HG02884 (cell line): ENCODE measurements at regions not wholly inside any gene's neighbourhood (a gene's known extent, or its start where the extent isn't known, plus 50 kb on each side); places are given as distances from the start of the nearest gene placed in this dataset.
"Not testable (repeated sequence)": the region's sequence is repeated elsewhere in the genome, so short reads cannot be mapped to it uniquely, and the experiment has no call there.

Experiments used
- ATAC-seq: cut with Tn5 transposase; IDR thresholded peaks from one replicate; pipeline ENCODE4 v1.9.1; 2021; ENCODE audit warnings: mild to moderate bottlenecking, moderate library complexity; ENCODE audit not compliant: unreplicated experiment

DNA sequence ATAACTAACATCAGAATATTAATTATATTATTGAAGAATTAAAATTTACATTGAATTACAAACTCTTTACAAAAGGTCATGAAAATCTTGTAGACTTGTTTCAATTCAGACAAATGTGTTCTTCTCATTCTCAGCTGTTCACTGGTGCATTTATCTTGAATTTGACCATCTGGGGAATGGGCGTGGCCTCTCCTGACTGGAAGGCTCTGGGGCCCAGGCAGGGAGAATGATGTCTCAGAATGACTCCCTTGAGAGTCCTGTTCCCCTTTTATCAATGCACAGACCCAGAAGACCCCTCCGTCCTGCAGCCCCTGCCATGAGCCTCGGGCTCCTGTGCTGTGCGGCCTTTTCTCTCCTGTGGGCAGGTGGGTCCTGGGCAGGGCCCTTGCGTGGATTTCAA, 242.2 kb upstream of the PRSS1 start:
- not testable (repeated sequence) for ATAC-seq

DNA sequence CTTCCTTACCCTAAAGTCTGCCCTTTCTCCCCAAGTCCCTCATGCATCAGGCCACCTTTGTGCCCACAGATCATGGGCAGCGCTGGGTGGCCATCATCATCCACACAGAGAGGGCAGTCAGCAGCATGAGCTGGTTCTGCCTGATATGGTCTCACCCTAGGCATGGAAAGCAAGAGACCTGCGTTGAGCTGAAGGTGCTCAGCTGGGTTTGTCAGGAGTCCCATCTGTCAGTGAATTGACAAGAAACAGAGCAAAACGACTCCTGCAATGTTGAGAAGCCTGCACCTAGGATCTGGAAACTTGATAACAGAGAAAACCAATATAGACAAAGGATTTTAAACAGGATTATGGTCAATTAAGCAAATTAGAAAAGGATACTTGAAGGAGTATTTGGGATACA, 242.7 kb upstream of the PRSS1 start:
- no peak for ATAC-seq

DNA sequence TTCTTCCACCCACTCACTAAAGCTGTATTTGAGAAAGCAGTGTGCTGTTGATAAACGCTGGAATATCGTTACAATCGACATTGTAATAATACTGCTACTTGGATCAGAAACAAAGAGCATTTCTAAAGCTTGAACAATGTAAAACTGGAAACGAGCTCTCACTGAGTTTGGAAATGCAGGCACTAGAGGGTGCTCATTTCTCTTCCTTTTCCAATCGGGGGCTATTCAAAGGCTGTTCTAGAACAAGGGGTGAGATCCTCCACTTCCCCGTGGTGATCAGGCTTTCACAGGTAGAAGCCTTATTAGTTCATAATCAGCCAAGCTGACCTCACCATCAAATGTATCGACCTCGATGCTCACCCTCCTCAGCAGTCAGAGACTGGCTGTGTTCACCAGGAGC, 245.3 kb upstream of the PRSS1 start:
- ATAC-seq = not testable (repeated sequence)

DNA sequence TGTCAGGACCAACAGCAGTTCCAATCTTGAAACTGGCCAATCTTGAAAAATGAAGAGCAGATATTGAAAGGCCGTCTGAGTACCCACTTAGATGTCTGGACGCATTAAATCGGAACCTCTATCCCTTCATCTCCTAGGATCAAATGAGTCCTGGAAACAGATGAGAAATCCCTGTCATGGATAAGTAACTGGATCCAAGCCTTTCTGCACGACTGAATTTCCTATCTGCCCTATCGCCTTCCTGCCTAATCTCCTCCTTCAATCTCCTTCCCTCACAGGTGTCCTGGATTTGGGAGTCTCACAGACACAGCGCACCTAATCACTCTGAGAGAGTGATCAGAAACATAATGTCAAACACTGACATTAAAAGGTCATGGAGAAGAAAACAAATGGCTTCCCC, 245.2 kb upstream of the PRSS58 start:
- no peak for ATAC-seq

DNA sequence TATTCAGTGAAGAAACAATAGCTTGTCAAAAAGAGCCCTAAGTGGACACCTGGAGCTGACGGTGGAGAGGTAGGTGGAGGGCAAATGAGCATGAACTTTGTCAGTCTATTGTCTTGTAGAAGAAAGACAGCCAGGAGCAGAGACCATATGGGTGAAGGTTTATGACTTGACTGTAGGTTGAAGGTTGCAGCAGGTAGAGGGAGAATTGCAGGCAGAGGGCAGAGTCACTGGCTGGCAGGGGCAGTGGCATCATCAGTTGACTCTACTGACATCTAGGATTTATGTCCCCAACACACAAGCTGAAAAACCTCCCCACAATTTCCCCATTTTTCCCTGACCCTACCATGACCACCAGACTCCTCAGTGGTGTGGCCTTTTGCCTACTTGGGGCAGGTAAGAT, 243.6 kb upstream of the PRSS58 start:
- ATAC-seq = no peak

DNA sequence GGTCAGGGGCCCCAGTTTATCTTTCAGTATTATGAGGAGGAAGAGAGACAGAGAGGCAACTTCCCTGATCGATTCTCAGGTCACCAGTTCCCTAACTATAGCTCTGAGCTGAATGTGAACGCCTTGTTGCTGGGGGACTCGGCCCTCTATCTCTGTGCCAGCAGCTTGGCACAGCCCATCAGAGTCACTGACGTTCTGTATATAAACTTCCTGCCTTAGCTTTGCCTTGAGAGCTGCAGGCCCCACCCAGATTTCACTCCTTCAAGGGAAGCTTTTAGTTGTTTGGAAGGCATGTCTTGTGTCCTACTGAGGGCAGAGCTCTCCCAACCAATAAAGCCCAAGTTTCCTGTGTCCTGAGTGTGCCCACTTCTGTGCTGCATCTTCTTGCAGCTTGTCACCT, 242.5 kb upstream of the PRSS58 start:
- ATAC-seq = no peak

DNA sequence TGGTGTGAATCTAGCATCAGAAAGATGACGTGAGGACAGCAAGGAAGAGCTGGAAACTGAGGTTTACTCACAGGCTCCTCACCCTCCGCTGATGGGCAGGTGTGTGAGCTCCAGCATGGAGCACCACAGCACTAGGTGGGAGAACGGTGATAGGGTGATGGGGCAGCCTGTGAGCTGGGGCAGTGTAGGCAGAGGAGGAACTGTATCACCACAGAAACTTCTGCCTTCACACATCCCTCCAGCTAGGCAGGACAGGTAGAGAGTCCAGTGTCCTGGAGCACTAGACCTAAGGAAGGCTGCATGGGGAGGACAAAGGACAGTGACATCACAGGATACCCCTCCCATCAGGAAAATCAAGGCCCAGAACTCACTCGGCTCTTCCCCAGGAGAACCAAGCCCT, 241.8 kb upstream of the PRSS58 start:
- ATAC-seq = no peak

DNA sequence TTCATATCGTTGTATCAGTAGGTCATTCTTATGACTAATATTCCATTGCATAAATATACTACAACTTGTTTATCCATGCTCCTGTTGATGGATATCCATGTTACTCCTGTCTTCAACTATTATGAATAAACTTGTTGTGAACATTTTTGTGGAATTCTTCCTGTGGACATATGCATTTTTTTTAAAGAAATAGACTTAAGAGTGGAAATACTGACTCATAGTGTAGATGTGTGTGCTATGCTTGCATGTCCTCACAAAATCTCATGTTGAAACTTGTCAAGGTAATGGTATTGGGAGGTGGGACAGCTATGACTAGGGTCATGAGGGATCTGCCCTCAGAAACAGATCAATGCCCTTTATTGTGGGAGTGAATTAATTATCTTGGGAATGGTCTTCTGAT, 240.5 kb upstream of the PRSS58 start:
- no peak for ATAC-seq

DNA sequence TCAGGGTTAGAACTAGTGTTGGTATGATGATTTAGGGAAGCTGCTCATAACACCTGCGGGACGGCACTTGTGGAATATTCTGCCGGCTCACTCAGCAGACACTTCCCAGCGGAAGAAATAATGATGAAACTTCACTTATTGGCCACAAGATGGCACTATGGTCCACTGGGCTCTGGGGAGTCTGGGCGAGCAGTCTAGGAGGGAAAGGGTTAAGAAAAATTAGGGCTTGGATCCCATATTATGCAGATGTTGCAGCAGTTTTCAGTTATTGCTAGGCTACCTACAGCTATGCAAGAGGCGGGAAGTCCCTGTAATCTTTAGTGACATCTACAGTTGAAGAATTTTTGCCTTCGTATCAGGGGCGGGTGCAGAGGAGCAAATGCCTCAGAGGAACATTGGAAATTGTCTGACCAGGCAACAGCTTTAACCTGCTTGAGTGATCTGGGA, 238.7 kb upstream of the PRSS58 start:
- ATAC-seq = peak; percentile 64

DNA sequence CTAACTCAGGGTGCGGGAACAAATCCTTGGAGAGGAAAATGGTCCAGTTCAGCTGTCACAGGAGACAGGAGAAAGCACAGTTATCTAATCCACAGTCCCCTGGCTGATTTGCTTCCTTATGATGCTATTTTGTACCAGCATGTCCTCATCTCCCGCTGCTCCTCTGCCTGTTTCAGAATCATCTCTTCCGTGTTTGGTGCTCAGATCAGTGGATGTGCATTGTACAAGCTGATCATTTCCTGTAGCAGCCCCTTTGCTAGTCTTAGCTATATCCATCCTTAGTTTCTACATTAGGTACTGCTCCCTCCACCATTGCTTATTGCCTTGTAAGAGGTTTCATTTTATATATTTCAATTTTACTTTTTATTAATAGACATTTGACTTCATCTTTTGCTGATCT, 238.0 kb upstream of the PRSS58 start:
- not testable (repeated sequence) for ATAC-seq

DNA sequence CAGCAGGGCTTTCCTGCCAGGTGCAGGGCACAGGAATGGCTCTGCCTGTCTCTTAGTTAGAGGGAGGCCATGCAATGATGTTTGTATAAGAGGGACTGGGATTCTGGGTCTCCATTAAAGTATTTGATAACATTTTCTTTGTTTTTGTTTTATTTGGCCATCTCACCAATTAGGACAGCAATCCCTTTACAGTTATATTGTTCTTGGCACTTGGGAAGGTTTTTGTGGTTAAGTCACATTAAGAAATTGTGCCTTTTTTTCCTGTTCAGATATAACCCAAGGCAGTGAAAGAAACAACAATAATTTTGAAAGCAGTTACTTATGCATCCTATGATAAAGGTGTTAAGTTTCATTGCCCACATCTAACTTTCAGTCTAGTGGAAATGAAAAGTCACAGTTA, 237.4 kb upstream of the PRSS58 start:
- not testable (repeated sequence) for ATAC-seq

DNA sequence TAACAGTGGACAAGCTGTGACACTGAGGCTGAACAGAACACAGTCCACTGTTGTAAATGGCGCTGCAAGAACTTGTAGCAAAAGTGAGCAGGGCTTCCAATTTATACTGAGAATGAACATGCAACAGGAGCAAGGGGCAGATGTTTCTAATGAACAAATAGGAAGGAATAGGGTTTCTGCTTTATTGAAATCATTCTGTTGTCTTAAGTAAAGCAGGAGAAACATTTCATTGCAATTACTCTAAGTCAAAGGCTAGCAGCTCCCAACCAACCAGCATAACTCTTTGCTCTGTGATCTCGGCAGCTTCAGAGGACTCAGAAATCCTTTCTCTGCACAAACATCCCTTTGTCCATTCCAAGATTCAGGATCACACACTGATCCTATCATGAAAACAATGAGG, 236.2 kb upstream of the PRSS58 start:
- no peak for ATAC-seq

DNA sequence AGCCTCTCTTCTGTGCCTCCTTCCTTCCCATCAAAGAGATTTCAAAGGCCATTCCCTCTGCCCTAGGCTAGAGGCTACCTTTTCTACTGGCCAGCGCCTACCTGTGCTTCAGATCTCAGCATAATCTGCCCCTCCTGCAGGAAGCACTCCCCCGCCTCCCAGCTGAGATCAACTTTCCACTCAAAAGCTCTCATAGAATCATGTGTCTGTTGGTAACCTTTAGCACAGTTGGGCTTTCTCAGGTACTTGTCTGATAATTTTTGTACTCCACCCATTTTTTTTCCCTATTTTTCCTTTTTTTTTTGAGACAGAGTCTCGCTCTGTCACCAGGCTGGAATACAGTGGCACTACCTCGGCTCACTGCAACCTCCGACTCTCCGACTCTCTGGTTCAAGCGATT, 231.0 kb upstream of the PRSS58 start:
- ATAC-seq = no peak

DNA sequence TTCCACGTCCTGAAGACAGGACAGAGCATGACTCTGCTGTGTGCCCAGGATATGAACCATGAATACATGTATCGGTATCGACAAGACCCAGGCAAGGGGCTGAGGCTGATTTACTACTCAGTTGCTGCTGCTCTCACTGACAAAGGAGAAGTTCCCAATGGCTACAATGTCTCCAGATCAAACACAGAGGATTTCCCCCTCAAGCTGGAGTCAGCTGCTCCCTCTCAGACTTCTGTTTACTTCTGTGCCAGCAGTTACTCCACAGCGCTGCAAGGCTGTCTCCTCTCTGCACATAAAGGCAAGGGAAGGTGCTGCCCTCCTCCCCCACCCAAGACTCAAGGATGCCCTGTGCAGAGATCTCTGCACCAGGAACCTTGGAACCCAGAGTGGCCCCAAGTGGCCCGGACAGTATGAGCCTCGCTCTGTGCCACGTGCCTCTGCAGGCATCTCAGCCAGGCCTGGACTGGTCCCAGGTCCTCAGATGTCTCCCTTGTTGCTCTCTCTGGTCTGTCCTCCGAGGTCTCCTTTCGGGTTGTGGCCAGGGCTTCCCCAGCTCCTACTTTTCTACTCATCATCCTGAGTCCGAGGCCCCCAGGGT, 230.3 kb upstream of the PRSS58 start:
- ATAC-seq = no peak

DNA sequence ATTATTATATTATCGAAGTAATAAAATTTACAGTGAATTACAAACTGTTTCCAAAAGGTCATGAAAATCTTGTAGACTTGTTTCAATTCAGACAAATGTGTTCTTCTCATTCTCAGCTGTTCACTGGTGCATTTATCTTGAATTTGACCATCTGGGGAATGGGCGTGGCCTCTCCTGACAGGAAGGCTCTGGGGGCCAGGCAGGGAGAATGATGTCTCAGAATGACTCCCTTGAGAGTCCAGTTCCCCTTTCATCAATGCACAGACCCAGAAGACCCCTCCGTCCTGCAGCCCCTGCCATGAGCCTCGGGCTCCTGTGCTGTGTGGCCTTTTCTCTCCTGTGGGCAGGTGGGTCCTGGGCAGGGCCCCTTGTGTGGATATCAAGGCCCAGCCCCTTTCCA, 229.7 kb upstream of the PRSS58 start:
- peak; percentile 47 for ATAC-seq

DNA sequence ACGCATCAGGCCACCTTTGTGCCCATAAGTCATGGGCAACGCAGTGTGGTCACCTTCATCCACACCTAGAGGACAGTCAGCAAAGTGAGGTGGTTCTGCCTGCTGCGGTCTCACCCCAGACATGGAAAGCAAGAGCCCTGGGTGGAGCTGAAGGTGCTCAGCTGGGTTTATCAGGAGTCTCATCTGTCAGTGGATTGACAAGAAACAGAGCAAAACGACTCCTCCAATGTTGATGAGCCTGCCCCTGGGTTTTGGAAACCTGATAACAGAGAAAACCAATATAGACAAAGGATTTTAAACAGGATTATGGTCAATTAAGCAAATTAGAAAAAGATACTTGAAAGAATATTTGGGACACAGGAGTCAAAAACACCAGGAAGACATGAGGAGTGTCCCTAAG, 229.3 kb upstream of the PRSS58 start:
- ATAC-seq = no peak

DNA sequence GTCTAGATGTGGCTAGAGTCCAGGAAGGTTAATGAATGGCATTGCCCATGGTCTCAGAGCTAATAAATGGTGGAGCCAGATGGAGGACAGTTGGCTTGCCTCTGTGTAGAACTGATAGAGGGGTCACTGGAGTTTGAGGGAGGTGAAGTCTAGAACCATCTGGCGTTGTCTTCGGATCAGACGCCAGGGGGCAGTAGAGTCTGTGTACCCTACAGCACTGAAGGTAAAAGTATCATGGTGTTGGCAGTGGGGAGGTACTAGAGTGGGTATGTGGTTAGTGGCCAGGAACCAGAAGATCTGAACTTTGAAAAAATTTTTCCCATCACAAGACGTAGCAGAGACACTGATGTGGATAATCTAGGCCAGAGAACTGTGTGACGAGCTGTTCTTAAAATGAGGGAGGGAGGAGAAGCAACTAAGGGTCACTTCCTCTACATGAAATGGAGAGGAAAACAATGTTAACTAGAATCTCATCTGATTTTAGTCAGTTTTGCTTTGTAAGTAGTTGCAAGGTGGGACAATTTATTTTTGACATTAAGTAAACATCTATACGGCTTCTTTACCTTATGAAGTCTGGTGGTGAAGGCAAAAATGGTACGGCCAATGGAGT, 227.9 kb upstream of the PRSS58 start:
- no peak for ATAC-seq

DNA sequence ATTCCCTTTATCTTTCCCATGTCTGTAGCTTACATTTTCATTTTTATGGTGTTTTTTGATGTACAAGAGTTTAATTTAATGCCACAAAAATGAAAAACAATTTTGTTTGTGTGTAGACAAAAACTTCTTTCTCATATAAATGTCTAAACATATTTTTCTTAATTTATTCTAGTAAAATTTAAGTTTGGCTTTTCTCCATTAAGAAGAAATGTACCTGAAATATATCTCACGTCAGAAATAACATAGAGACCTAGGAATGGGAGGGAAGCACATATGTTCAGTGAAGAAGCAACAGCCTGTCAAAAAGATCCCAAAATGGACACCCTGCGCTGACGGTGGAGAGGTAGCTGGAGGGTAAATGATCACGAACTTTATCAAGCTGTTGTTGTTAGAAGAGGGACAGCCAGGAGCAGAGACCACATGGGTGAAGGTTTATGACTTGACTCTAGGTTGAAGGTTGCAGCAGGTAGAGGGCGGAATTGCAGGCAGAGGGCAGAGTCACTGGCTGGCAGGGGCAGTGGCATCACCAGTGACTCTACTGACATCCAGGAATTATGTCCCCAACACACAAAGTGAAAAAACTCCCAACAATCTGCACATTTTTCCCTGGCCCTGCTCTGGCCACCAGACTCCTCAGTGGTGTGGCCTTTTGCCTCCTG, 225.9 kb upstream of the PRSS58 start:
- no peak for ATAC-seq

DNA sequence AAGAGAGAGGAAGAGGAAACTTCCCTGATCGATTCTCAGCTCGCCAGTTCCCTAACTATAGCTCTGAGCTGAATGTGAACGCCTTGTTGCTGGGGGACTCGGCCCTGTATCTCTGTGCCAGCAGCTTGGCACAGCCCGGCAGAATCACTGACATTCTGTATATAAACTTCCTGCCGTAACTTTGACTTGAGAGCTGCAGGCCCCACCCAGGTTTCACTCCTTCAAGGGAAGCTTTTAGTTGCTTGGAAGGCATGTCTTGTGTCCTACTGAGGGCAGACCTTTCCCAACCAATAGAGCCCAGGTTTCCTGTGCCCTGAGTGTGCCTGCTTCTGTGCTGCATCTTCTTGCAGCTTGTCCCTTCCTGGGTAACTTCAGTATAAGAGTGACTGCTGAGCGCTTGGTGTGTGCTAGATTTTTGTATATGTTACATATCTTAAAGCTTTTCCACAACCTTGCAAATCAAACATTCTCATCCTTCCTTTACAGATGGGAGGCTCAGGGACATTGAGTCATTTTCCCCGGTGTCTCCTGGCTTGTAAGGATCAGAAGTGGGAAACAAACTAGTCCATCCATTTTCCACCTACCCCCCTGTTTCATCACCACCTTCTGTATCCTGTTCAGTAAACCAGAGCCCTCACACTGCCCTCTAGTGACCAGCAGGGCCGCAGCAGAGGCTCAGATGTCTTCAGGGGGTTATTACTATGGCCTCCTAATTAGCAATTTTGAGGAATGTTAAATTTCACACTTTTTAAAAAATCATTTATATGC, 225.2 kb upstream of the PRSS58 start:
- peak; percentile 50 for ATAC-seq

DNA sequence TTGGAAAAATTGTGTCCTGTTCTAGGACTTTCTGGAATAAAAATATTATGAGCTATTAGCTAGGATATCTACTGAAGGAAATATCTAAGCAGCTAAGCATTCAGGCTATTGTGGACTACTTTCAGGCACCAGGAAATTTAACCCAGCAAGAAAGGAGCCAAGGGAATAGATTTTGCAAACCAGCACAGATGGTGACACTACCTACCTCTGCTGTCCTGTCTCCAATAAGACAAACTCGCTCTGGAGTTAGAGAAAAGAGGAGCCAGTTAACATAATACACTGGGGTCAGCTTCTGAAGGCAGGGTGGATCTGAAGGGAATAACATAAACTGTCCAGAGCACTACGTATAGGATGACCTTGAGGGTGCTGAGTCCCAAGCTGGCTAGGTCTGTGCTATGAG, 223.7 kb upstream of the PRSS58 start:
- ATAC-seq = no peak

DNA sequence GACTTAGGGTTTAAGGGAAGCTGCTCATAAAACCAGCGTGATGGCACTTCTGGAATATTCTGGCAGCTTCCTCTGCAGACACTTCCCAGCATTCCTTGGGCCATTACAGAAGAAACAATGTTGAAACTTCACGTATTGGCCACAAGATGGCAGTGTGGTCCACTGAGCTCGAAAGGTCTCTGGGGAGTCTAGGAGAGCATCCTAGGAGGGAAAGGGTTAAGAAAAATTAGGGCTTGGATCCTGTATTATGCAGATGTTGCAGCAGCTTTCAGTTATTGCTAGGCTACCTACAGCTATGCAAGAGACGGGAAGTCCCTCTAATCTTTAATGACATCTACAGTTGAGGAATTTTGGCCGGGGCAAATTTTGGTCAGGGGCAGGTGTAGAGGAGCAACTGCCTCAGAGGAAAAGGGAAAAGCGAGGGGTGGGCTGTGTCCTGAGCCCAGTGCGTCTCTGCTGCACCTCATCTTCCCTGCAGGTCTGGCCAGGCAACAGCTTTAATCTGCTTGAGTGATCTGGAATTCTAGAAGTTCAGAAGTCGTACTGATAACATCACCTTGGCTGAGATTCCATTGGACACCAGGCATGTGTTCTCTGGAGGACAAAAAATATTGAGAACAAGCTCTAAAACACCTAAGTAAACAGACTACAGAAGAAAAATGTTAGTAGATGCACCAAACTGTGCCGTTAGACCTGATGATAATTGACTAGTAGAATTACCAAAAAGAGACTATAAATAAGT, 220.8 kb upstream of the PRSS58 start:
- ATAC-seq = peak; percentile 78
